Transverse colon (tissue), 4 donors: ENCODE measurements at regions not wholly inside any gene's neighbourhood (a gene's known extent, or its start where the extent isn't known, plus 50 kb on each side); places are given as distances from the start of the nearest gene placed in this dataset.

Experiments
- DNase-seq: peaks from one replicate; pipeline ENCODE4 v3.0.0-alpha.2; 2019
- H3K27ac ChIP-seq, 4 donors: fragments of 200-600 bp; sonication (generic); 2 replicates each; pipeline ENCODE4 v1.5.1; 2016 to 2018; ENCODE audit warnings: inconsistent platforms in 4 of 4
- H3K27me3 ChIP-seq: fragments of 200-600 bp; sonication (generic); 2 replicates; pipeline ENCODE4 v1.5.1; 2017; ENCODE audit warnings: inconsistent platforms
- H3K36me3 ChIP-seq, 4 donors: fragments of 200-600 bp; sonication (generic); 2 replicates each; pipeline ENCODE4 v1.5.1; 2017 to 2019; ENCODE audit warnings: inconsistent platforms in 4 of 4
- H3K4me1 ChIP-seq, 4 donors: fragments of 200-600 bp; sonication (generic); 2 replicates each; pipeline ENCODE4 v1.5.1; 2017 to 2020; ENCODE audit warnings: inconsistent platforms in 4 of 4
- H3K4me3 ChIP-seq, 4 donors: fragments of 200-600 bp; sonication (generic); 1 replicate in 1 of 4; 2 replicates in 3 of 4; pipeline versions ENCODE4 v1.5.1 to v1.6.1; 2017 to 2019; ENCODE audit warnings: inconsistent platforms in 4 of 4
- H3K9me3 ChIP-seq, 2 donors: fragments of 200-600 bp; sonication (generic); 2 replicates each; pipeline ENCODE4 v1.5.1; 2017 to 2019; ENCODE audit warnings: inconsistent platforms in 2 of 2
- EP300 ChIP-seq: sonication (generic); formaldehyde crosslinking; IDR thresholded peaks from one replicate; pipeline ENCODE4 v1.6.1; 2017; ENCODE audit warnings: antibody characterized with exemption, low read depth
- POLR2A ChIP-seq: fragments of 450-650 bp; IDR thresholded peaks from one replicate; pipeline ENCODE4 v1.6.1; 2016; ENCODE audit warnings: antibody characterized with exemption, mild to moderate bottlenecking, moderate library complexity
- POLR2AphosphoS5 ChIP-seq, 3 donors: sonication (generic); formaldehyde crosslinking; IDR thresholded peaks; one replicate each; pipeline ENCODE4 v1.6.1; 2016; ENCODE audit warnings: antibody characterized with exemption in 3 of 3
- WGBS, 2 donors: methylation state at CpG; one replicate each; pipeline ENCODE4 v1.1.5; 2018; ENCODE audit warnings: low coverage in 1 of 2; 5-methylcytosine and 5-hydroxymethylcytosine counted together
- in situ Hi-C, 4 donors: fragments of 200-750 bp; cut with MboI; loops; one replicate each; pipeline versions ENCODE4 v1.15.0 to v1.15.1; 2017; ENCODE audit warnings: low sequenced_read_pairs in 3 of 4, low pct_ligation_motif_present in 1 of 4, low pct_unique_long_range_greater_than_20kb in 1 of 4
- intact Hi-C: fragments of 100-400 bp; cut with DNase I; formaldehyde crosslinking; loops from one replicate; pipeline ENCODE4 v1.15.1; 2023; ENCODE audit warnings: low total_unique reads
- TF ChIP-seq, protein P1 (sequence below), 5 experiments: fragments of 200-600 bp in 3 of 5; fragments of 450-650 bp in 2 of 5; sonication (generic) in 3 of 5; IDR thresholded peaks; 1 replicate in 2 of 5; 2 replicates in 3 of 5; pipeline ENCODE4 v1.5.1; 2016 to 2017; ENCODE audit warnings: antibody characterized with exemption in 5 of 5, inconsistent platforms in 3 of 5, mild to moderate bottlenecking in 2 of 5, moderate library complexity in 1 of 5

DNA sequence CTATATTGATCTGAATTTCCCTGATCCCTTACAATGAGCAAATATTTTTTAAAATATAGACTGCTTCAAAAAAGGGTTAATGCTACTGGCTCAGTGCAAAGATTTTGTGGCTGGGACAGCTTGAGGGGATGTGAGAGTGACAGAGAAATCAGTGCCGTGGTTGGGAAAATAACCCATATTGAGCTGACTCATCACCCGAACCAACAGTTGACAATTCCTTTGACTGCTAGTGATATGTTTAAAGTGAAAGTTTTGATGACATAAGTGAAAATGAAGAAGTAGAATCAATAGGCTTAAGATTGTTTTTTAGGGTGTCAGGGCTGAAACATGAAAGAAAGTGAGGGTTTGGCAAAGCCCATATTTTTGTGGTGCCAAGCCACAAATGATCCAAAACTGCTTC, 257.1 kb upstream of the TENM4 start:
- peaks cover 13 to 17% of the 10 kb centered on the region in 2 donors for H3K9me3 ChIP-seq
- H3K4me1 ChIP-seq, result no peaks in the 10 kb centered on the region
- no peak overlapping the region for H3K4me3 ChIP-seq
- WGBS, 2 donors, result 47 to 51% methylated on average over 2 of the region's 2 CpGs
- H3K36me3 ChIP-seq, result no peaks in the 10 kb centered on the region
- no peaks in the 10 kb centered on the region for H3K27me3 ChIP-seq
- intact Hi-C loops (no loop called here), in situ Hi-C loops (no loop called here)
- H3K27ac ChIP-seq, result no peak overlapping the region
- DNase-seq, result no peak
- TF ChIP-seq EP300 (no peak), POLR2AphosphoS5 (IDR thresholded peaks at IDR 0.05) (no peak), POLR2A (no peak)
- TF ChIP-seq, protein P1, sequence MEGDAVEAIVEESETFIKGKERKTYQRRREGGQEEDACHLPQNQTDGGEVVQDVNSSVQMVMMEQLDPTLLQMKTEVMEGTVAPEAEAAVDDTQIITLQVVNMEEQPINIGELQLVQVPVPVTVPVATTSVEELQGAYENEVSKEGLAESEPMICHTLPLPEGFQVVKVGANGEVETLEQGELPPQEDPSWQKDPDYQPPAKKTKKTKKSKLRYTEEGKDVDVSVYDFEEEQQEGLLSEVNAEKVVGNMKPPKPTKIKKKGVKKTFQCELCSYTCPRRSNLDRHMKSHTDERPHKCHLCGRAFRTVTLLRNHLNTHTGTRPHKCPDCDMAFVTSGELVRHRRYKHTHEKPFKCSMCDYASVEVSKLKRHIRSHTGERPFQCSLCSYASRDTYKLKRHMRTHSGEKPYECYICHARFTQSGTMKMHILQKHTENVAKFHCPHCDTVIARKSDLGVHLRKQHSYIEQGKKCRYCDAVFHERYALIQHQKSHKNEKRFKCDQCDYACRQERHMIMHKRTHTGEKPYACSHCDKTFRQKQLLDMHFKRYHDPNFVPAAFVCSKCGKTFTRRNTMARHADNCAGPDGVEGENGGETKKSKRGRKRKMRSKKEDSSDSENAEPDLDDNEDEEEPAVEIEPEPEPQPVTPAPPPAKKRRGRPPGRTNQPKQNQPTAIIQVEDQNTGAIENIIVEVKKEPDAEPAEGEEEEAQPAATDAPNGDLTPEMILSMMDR (IDR thresholded peaks at IDR 0.05), result no peak

DNA sequence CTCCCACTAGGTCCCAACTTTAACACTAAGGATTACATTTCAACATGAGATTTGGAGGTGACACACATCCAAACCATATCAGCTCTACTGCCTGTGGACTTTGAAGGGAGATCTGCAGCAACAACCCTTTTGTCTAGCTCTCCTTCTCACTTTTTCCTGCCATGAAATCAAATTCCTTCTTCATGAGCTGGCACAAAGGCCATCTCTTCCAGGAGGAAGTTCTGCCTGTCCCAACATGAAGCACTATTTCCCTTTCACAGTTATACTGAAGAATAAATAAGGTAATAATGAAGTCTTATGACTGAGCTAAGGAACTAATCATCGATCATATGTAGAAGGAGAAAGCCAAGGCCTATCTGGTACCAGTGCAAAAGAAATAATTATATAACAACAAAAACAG, 253.5 kb upstream of the TENM4 start:
- Histone ChIP-seq H3K36me3 (no peaks in the 10 kb centered on the region), H3K27ac (no peak overlapping the region), H3K4me3 (no peak overlapping the region), H3K27me3 (no peaks in the 10 kb centered on the region), H3K9me3 (no peaks in the 10 kb centered on the region), H3K4me1 (no peaks in the 10 kb centered on the region)
- WGBS, 2 donors, result 83% methylated on average over 1 of the region's 1 CpG
- intact Hi-C loops, result no loop called here
- TF ChIP-seq POLR2AphosphoS5 (IDR thresholded peaks at IDR 0.05) (no peak), EP300 (no peak), POLR2A (no peak)
- TF ChIP-seq, protein P1 (IDR thresholded peaks at IDR 0.05), result no peak
- no peak for DNase-seq
- in situ Hi-C loops, result no loop called here

DNA sequence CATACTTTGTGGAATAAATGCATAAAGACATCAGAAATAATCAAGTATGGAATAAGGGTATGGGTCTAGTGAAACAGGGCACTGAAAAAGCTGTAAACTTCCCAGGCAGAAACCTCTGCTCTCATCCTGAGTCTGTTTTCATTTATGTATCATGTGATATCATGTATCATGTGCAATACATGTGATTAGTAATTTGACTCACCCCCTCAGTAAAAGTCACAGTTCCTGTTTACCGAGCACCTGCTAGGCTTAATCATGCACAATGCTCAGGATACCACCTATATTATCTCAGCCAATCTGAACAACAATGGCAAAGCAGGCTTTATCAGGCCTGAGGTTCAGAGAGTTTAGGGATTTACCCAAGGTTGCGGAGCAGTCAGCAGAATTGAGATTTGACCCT, 250.6 kb upstream of the TENM4 start:
- in situ Hi-C loops, result no loop called here

DNA sequence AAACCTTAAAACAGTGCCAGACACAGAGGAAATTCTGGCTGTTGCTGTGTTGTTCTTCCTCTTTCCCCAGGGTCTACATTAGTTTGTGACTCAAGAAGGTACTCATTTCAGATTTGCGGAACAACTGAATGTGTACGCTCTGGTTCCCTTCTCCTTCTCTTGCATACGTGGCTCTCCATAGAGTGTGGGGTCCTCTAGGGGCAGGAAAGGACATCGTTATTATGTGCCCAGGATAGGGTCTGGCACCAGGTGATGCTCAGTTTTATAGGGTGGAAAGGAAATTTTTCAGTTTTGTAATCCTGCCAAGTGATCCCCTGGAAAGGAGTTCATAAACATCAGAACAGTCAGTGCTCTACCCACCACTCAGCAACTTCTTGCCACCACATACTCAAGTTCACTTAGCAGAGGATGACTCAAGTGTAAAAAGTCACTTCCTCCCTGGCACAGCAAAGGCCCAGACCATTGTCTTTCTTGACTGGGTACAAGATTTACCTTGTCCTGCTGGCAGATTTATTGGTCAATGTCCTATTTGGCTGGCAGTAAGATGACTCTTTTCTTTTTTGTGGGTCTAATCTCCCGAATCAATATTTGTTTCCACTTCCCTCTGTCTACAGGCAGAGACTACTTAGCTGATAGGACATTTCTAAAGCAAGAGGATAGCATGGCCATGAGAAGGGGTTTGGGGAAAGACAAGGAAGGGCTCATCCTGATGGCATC, 246.0 kb upstream of the TENM4 start:
- H3K4me1 ChIP-seq, result no peaks in the 10 kb centered on the region
- TF ChIP-seq POLR2AphosphoS5 (IDR thresholded peaks at IDR 0.05) (no peak), POLR2A (no peak), EP300 (no peak)
- TF ChIP-seq, protein P1 (IDR thresholded peaks at IDR 0.05), result no peak
- no peaks in the 10 kb centered on the region for H3K27me3 ChIP-seq
- no peaks in the 10 kb centered on the region for H3K36me3 ChIP-seq
- H3K27ac ChIP-seq, result no peak overlapping the region
- H3K4me3 ChIP-seq, result no peak overlapping the region
- DNase-seq, result no peak
- intact Hi-C loops (no loop called here), in situ Hi-C loops (no loop called here)
- WGBS, 2 donors, result 58 to 73% methylated on average over 5 of the region's 5 CpGs
- no peaks in the 10 kb centered on the region for H3K9me3 ChIP-seq

More for the DNA sequence above, 250.6 kb upstream of the TENM4 start:
- no peaks in the 10 kb centered on the region for H3K36me3 ChIP-seq
- DNase-seq, result no peak
- 90 to 100% methylated on average over 1 to 2 of the region's 2 CpGs for WGBS, 2 donors
- H3K4me3 ChIP-seq, result no peak overlapping the region
- H3K27me3 ChIP-seq, result no peaks in the 10 kb centered on the region
- intact Hi-C loops, result no loop called here
- no peaks in the 10 kb centered on the region for H3K9me3 ChIP-seq
- no peak overlapping the region for H3K27ac ChIP-seq
- no peaks in the 10 kb centered on the region for H3K4me1 ChIP-seq
- TF ChIP-seq POLR2AphosphoS5 (IDR thresholded peaks at IDR 0.05), result no peak
- TF ChIP-seq POLR2A, result no peak
- TF ChIP-seq, protein P1 (IDR thresholded peaks at IDR 0.05), result no peak
- TF ChIP-seq EP300, result no peak
